Activated CD8-positive, alpha-beta memory T cell treated with anti-CD3 and anti-CD28 coated beads for 1 hour (primary cell): ENCODE measurements at regions not wholly inside any gene's neighbourhood (a gene's known extent, or its start where the extent isn't known, plus 50 kb on each side); places are given as distances from the start of the nearest gene placed in this dataset.
"Not testable (repeated sequence)": the region's sequence is repeated elsewhere in the genome, so short reads cannot be mapped to it uniquely, and the experiment has no call there.

ENCODE experiments used
- DNase-seq, 2 donors: peaks; one replicate each; pipeline ENCODE4 v3.0.0-alpha.2; 2020; ENCODE audit warnings: low read depth in 1 of 2; ENCODE audit errors: extremely low read depth in 1 of 2

GRCh38 chr4:18166925-18167324 lies 145.4 kb upstream of the LCORL start:
- no peak for DNase-seq

DNA sequence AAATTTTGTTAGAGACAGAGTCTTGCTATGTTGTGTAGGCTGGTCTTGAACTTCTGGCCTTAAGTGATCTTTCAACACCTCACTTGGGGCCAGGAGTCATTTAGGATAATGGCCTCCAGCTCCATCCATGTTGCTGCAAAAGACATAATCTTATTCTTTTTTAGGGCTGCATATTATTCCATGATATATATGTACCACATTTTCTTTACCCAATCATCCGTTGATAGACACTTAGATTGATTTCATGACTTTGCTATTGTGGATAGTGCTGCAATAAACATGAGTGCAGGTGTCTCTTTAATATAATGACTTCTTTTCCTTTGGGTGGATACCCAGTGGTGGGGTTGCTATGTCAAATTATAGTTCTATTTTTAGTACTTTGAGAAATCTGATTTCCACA lies 140.9 kb upstream of the LCORL start:
- DNase-seq = no peak

GRCh38 chr4:18159117-18159912 lies 137.8 kb upstream of the LCORL start:
- not testable (repeated sequence) for DNase-seq

DNA sequence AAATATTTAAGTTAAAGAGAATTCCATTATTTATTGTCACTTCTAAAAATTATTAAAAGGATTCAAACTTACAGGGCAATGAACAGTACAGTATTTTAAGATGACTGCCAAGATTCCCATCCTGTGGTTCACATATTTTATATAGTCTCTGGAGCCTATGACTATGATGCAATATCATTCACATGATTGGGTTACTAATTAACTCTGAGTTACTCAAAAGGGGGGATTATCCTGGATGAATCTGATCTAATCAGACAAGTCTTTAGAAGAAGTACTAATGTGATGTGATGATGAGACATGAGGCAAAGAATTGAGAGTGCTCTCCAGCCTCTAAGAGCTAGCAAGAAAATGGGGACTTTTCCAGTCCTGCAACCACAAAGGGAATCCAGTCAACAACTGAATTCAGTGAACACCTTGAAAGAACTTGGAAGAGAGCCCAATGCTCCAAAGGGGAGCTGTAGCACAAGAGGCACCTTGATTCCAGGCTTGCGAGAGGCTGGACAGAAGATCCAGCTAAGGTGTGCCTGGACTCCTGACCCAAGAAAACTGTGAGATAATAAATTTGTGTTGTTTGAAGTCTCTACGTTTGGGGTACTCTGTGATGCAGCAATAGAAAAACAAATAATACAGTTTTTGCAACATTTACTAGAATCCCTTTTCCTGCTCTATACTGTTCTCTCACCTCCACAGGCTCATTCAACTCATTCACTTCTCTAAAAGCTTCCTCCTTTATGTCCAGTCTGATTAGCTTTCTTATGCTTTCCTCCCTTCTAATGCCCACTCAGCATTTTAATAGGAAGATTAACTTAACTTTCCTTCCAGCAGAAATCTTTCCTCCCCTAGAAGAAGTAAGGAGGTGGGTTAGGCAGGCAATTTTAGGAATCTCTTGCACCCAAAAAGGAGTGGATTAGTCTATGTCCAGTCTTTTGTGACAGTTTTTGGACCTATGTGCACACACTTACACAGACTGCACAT lies 133.8 kb upstream of the LCORL start:
- no peak for DNase-seq

GRCh38 chr4:18138076-18138665 lies 116.6 kb upstream of the LCORL start:
- no peak for DNase-seq

GRCh38 chr4:18134111-18134510 lies 112.6 kb upstream of the LCORL start:
- no peak for DNase-seq

DNA sequence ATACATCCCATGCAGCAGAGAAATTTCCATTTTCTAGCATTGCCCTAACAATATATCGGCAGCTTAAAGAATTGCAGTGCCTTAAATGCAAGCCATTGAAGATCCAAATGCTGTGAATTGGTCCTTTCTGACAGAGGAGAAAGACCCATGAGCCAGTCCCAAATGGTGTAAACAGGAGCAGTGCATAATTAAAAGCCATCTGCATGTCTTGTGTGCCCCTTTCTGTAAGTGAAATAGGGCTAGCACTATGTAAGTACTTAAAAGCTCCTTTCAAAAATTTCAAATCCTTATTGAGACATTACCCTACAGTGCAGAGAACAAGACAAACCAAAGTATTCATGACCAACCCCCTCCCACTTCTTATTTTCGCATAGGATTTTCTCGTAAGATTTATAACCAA lies 108.7 kb upstream of the LCORL start:
- no peak for DNase-seq

DNA sequence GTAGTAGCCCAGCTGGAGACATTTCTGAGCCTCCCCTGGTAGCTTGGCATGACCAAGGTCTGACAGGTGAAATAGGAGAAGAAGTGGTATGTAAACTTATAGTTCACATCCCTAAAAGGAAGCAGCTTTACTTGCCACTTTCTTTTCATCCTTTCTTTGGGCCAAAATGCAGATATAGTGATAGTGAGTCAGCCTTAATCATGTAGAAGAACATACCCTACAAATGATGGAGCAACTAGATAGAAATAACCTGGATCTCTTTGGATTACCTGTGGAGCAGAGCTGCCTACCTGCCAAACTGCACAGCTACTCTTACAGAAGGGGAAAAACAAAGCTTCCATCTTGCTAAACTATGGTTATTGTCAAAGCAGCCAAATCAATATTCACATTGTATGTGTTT lies 106.7 kb upstream of the LCORL start:
- no peak for DNase-seq

- DNase-seq = no peak
Observed at GRCh38 chr4:18127030-18127429, 105.5 kb upstream of the LCORL start.

- no peak for DNase-seq
Observed at GRCh38 chr4:18113710-18114331, 92.3 kb upstream of the LCORL start.

DNA sequence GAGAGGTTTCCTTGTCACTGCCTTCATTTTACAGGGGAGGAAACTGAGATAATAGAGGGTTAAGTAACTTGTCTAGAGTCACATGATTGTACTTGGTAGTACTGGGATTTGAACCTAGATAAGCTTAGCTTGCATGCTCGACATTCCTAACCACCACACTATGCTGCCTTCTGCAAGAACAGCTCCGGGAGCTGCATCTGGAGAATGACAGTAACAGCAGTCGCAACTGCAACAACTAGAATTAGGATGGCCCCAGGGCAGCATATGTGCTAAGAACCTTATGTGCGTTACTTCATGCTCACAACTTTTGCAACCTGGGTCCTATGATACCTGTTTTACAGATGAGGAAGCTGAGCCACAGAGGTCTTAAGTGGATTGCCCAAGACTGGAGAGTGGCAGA lies 89.5 kb upstream of the LCORL start:
- DNase-seq = no peak

DNA sequence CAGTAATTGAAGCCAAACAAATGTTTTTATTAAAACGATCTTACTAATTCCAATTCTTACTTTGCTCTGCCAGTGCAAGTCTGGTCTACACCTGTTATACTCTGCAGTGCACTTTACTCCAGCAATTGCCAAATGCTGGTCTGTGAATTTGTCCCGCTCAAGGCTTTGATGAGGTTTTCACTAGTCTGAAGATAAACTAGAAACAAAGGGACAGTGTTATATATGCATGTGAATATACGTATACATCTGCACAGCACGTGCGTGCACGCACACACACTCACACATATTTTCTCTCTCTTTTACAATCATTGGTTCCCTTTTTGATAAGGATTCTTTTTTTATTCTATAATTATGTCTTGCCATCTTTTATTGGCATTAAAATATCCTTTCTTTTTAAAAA lies 88.5 kb upstream of the LCORL start:
- no peak for DNase-seq

DNA sequence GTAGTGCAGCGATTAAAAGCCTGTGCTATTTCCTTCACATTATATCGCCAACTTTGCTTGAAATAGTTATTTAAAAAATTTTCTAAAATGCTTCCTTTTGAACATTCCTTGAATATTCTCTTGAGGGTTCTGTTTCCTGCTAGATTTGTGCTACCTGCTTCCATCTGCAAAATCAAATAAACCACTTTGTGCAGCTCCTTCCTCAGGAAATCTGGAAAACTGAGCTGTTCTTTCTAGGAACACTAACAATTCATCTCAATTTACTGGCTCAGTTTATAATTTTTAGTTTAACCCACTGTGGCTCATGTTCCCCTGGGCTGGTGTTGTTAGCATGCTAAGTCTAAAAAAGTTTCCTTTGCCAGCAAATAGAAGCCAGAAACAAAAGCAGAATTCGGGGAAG lies 88.1 kb upstream of the LCORL start:
- DNase-seq = no peak

- not testable (repeated sequence) for DNase-seq
Observed at GRCh38 chr4:18107848-18108528, 86.4 kb upstream of the LCORL start.

GRCh38 chr4:18106620-18107019 lies 85.1 kb upstream of the LCORL start:
- DNase-seq = no peak

GRCh38 chr4:18105030-18106011 lies 83.8 kb upstream of the LCORL start:
- DNase-seq = no peak

DNA sequence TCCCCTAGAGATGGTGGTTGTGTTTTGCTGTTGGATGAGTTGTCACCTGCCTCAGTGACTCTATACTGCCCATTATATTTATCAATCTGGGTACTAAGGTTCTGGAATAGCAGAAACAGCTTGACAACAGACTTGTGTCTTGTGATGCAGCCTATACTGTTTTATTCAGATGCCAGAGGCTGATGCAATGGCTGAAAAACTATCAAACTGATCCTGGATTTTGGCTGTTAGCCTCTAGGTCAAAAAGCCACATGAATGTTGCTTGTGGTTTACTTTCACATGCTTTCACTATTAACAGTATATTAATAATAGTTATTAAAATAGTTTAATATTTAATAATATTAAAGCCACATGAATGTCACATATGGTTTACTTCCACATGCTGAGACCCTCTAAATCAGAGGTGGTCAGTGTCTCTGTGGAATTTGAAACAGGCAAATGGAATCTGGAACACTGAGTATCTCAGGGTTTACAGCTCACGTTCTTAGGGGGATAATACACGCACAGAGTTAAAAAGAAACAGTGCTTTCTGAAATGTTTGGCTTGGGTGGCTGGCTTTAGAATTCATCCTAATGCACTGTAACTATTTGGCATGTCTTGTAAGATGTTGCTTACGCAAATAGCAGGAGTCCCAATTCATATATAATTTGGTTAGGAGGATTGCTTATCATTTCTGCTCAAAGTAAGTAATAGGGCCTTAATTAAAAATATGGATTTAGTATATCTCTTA lies 82.5 kb upstream of the LCORL start:
- DNase-seq = no peak

DNA sequence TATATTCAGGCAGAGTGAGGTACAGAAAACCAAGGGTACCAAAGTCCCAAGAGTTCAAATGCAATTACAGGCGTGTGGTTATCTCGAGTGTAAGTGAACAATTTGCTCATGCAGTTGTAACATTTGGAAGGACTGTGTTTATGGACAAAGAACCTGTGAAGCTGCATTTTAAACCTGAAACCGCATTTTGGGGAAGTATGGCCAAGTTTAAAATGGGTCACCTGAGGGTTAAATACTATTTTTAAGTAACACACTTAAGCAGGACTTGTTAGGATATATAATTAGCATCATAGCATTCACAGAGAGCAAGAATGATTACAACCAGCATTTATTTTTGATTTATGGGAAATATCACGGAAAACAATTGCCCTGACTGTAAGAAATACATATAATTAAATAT lies 79.1 kb upstream of the LCORL start:
- DNase-seq = no peak

DNA sequence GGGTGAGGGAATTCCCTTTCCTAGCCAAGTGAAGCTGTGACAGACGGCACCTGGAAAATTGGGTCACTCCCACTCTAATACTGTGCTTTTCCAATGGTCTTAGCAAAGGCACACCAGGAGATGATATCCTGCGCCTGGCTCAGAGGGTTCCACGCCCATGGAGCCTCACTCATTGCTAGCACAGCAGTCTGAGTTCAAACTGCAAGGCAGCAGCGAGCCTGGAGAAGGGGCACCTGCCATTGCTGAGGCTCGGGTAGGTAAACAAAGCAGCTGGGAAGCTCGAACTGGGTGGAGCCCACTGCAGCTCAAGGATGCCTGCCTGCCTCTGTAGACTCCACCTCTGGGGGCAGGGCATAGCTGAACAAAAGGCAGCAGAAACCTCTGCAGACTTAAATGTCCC lies 68.9 kb upstream of the LCORL start:
- not testable (repeated sequence) for DNase-seq
